CD14-positive monocyte (primary cell): ENCODE measurements at regions not wholly inside any gene's neighbourhood (a gene's known extent, or its start where the extent isn't known, plus 50 kb on each side); places are given as distances from the start of the nearest gene placed in this dataset.

Experiments
- DNase-seq, 3 donors: peaks; one replicate each; pipeline ENCODE4 v3.0.0-alpha.2; 2011 to 2022
- H2AFZ ChIP-seq: 2 replicates; pipeline ENCODE4 v1.6.0; 2012; ENCODE audit warnings: mild to moderate bottlenecking, low read depth, low read length, inconsistent platforms; ENCODE audit not compliant: insufficient read depth, poor library complexity, severe bottlenecking
- H3K27ac ChIP-seq, 2 donors: 1 replicate in 1 of 2; 2 replicates in 1 of 2; pipeline ENCODE4 v1.5.1; 2012 to 2013; ENCODE audit warnings: low read length in 2 of 2, control low read depth in 1 of 2, inconsistent platforms in 1 of 2, low read depth in 1 of 2, mild to moderate bottlenecking in 1 of 2
- H3K27me3 ChIP-seq, 2 donors: one replicate each; pipeline versions ENCODE4 v1.6.0 to v1.6.1; 2011 to 2013; ENCODE audit warnings: low read length in 2 of 2; ENCODE audit not compliant: control insufficient read depth in 2 of 2, insufficient read depth in 2 of 2
- H3K36me3 ChIP-seq, 2 donors: replicated peaks in 1 of 2; 1 replicate in 1 of 2; 2 replicates in 1 of 2; pipeline versions ENCODE4 v1.5.1 to v1.6.1; 2012 to 2013; ENCODE audit warnings: low read length in 2 of 2, control low read depth in 1 of 2, inconsistent platforms in 1 of 2, mild to moderate bottlenecking in 1 of 2; ENCODE audit not compliant: insufficient read depth in 2 of 2, control insufficient read depth in 1 of 2
- H3K4me1 ChIP-seq, 2 donors: 1 replicate in 1 of 2; 2 replicates in 1 of 2; pipeline versions ENCODE4 v1.5.1 to v1.6.1; 2012 to 2013; ENCODE audit warnings: low read length in 2 of 2, control low read depth in 1 of 2, inconsistent platforms in 1 of 2, mild to moderate bottlenecking in 1 of 2, moderate library complexity in 1 of 2; ENCODE audit not compliant: insufficient read depth in 2 of 2, control insufficient read depth in 1 of 2
- H3K4me2 ChIP-seq: replicated peaks from 2 replicates; pipeline ENCODE3; 2012; ENCODE audit warnings: low read length, moderate library complexity, mild to moderate bottlenecking; ENCODE audit not compliant: poor library complexity, severe bottlenecking; ENCODE audit errors: extremely low read depth
- H3K4me3 ChIP-seq, 3 experiments: fragments of 200-600 bp in 1 of 3; sonication (generic) in 1 of 3; replicated peaks in 1 of 3; 1 replicate in 2 of 3; 2 replicates in 1 of 3; pipeline ENCODE4 v1.5.1; 2011 to 2013; ENCODE audit warnings: low read length in 3 of 3, mild to moderate bottlenecking in 3 of 3, control low read depth in 2 of 3, low read depth in 2 of 3, inconsistent platforms in 1 of 3, moderate library complexity in 1 of 3
- H3K79me2 ChIP-seq: 2 replicates; pipeline ENCODE4 v1.6.0; 2012; ENCODE audit warnings: mild to moderate bottlenecking, control low read depth, inconsistent platforms, low read length, moderate library complexity; ENCODE audit not compliant: insufficient read depth
- H3K9ac ChIP-seq: 2 replicates; pipeline ENCODE4 v1.6.0; 2017; ENCODE audit warnings: low read length, mild to moderate bottlenecking; ENCODE audit not compliant: insufficient read depth, poor library complexity, severe bottlenecking
- H3K9me3 ChIP-seq, 2 donors: replicated peaks in 1 of 2; 1 replicate in 1 of 2; 2 replicates in 1 of 2; pipeline versions ENCODE4 v1.5.1 to v1.6.1; 2012 to 2013; ENCODE audit warnings: low read length in 2 of 2, control low read depth in 1 of 2; ENCODE audit not compliant: control insufficient read depth in 1 of 2, insufficient read depth in 1 of 2
- H4K20me1 ChIP-seq: 2 replicates; pipeline ENCODE4 v1.6.0; 2012; ENCODE audit warnings: mild to moderate bottlenecking, low read length, control low read depth, moderate library complexity; ENCODE audit not compliant: insufficient read depth
- H3K27ac Mint-ChIP-seq, 7 donors: one replicate each; pipeline ENCODE4 v1.8.0; 2020; ENCODE audit warnings: mild to moderate bottlenecking in 7 of 7, mixed read lengths in 7 of 7, moderate library complexity in 6 of 7, inconsistent platforms in 2 of 7
- H3K27me3 Mint-ChIP-seq, 3 donors: one replicate each; pipeline ENCODE4 v1.8.0; 2021 to 2022; ENCODE audit warnings: low read depth in 3 of 3, mild to moderate bottlenecking in 3 of 3, mixed read lengths in 3 of 3, moderate library complexity in 3 of 3, inconsistent platforms in 1 of 3
- H3K36me3 Mint-ChIP-seq, 2 donors: one replicate each; pipeline ENCODE4 v1.8.0; 2020; ENCODE audit warnings: mixed read lengths in 2 of 2, inconsistent platforms in 1 of 2, mild to moderate bottlenecking in 1 of 2
- H3K4me1 Mint-ChIP-seq: one replicate; pipeline ENCODE4 v1.8.0; 2020; ENCODE audit warnings: mild to moderate bottlenecking, mixed read lengths
- H3K4me3 Mint-ChIP-seq, 2 donors: one replicate each; pipeline ENCODE4 v1.8.0; 2020; ENCODE audit warnings: mild to moderate bottlenecking in 2 of 2, mixed read lengths in 2 of 2, moderate library complexity in 1 of 2
- H3K9me3 Mint-ChIP-seq, 7 donors: one replicate each; pipeline ENCODE4 v1.8.0; 2020 to 2022; ENCODE audit warnings: mixed read lengths in 7 of 7, mild to moderate bottlenecking in 6 of 7, moderate library complexity in 6 of 7, inconsistent platforms in 2 of 7
- WGBS: methylation state at CpG from one replicate; pipeline ENCODE4 v1.1.5; 2013; ENCODE audit warnings: missing lambda C conversion rate; ENCODE audit not compliant: insufficient coverage; 5-methylcytosine and 5-hydroxymethylcytosine counted together
- intact Hi-C, 2 donors: fragments of 100-400 bp; cut with micrococcal nuclease; formaldehyde crosslinking; loops; one replicate each; pipeline versions ENCODE4 v1.15.0 to v1.15.1; 2023
- TF ChIP-seq, protein P1 (sequence below): fragments of 200-600 bp; IDR thresholded peaks from one replicate; pipeline ENCODE4 v1.8.0; 2022; ENCODE audit warnings: antibody characterized with exemption, mild to moderate bottlenecking

DNA sequence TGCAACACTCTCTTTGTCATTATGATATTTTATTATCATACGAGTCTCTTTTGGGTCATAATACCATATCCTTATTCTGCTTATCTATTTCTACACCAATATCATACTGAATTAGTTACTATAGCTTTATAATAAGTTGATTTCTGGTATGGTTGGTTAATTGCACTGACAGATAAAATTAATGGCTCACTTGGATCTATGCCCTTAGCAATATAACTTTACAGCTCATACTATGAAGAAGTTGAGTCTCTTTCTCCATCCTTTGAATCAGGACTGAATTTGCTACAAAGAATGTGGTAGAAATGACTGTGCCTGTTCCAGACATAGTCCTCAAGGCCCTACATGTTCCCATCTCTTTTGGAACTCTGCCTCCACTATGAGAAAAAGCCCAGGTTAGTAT is 139.7 kb upstream of the DYRK2 start:
- Histone ChIP-seq H4K20me1 (no peaks in the 10 kb centered on the region), H2AFZ (no peak overlapping the region), H3K36me3 (no peaks in the 10 kb centered on the region), H3K79me2 (no peaks in the 10 kb centered on the region), H3K4me1 (no peaks in the 10 kb centered on the region), H3K27me3 (no peaks in the 10 kb centered on the region), H3K4me2 (no peak overlapping the region), H3K4me3 (no peak overlapping the region), H3K9ac (no peak overlapping the region), H3K9me3 (no peaks in the 10 kb centered on the region), H3K27ac (no peak overlapping the region)
- no CpG with 5 or more reads among the region's 1 CpG for WGBS
- Mint-ChIP-seq H3K4me3 (no peak overlapping the region), H3K9me3 (peaks cover 0 to 5% (median 0%) of the 10 kb centered on the region in 7 donors), H3K4me1 (peaks cover 6% of the 10 kb centered on the region), H3K27me3 (peaks cover 0 to 3% (median 1%) of the 10 kb centered on the region in 3 donors), H3K36me3 (no peaks in the 10 kb centered on the region), H3K27ac (no peak overlapping the region)
- intact Hi-C loops = no loop called here
- TF ChIP-seq, protein P1, sequence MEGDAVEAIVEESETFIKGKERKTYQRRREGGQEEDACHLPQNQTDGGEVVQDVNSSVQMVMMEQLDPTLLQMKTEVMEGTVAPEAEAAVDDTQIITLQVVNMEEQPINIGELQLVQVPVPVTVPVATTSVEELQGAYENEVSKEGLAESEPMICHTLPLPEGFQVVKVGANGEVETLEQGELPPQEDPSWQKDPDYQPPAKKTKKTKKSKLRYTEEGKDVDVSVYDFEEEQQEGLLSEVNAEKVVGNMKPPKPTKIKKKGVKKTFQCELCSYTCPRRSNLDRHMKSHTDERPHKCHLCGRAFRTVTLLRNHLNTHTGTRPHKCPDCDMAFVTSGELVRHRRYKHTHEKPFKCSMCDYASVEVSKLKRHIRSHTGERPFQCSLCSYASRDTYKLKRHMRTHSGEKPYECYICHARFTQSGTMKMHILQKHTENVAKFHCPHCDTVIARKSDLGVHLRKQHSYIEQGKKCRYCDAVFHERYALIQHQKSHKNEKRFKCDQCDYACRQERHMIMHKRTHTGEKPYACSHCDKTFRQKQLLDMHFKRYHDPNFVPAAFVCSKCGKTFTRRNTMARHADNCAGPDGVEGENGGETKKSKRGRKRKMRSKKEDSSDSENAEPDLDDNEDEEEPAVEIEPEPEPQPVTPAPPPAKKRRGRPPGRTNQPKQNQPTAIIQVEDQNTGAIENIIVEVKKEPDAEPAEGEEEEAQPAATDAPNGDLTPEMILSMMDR = no peak
- no peak for DNase-seq

DNA sequence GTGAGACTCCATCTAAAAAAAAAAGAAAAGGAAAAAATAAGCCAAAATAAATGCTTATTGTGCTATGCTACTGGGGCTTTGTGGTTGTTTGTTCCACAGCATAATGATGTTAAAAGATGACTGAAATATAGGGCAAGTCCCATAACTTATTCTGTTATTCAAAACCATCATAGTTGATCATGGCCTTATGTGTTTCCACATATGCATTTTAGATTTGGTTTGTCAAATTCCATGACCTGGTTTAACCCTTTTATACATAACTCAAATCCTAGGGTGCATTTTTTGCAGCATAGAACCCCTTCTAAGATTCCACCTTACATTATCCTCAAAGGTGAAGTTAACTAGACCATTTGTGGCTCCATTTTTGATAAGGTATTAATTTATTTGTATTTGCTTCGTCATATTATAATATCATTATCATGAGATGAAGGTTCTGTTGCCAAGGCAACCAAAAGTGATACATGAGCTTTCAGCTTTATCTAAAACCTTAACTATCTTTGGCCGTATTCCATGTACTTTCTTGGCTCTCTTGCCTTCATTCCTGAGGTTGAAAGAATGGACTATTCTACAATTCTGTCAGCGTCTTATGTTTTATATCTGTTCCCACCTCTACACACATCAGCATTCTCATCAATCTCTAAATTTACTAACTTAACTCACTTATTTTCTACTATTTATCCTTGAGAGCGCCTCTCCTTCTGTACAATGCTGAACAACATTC is 138.7 kb upstream of the DYRK2 start:
- H4K20me1 ChIP-seq = no peaks in the 10 kb centered on the region
- H3K9me3 ChIP-seq = no peaks in the 10 kb centered on the region
- Mint-ChIP-seq H3K27ac (no peak overlapping the region), H3K4me1 (no peaks in the 10 kb centered on the region), H3K36me3 (no peaks in the 10 kb centered on the region), H3K9me3 (peaks cover 0 to 5% (median 0%) of the 10 kb centered on the region in 7 donors), H3K27me3 (peaks cover 0 to 1% (median 0%) of the 10 kb centered on the region in 3 donors), H3K4me3 (no peak overlapping the region)
- no peaks in the 10 kb centered on the region for H3K36me3 ChIP-seq
- no peaks in the 10 kb centered on the region for H3K79me2 ChIP-seq
- 100% methylated on average over 2 of the region's 4 CpGs for WGBS
- TF ChIP-seq, protein P1 = no peak
- intact Hi-C loops = no loop called here
- no peak overlapping the region for H3K9ac ChIP-seq
- no peak overlapping the region for H3K4me2 ChIP-seq
- H3K4me1 ChIP-seq = no peaks in the 10 kb centered on the region
- no peak for DNase-seq
- no peak overlapping the region for H3K27ac ChIP-seq
- H3K4me3 ChIP-seq = no peak overlapping the region
- H3K27me3 ChIP-seq = no peaks in the 10 kb centered on the region
- no peak overlapping the region for H2AFZ ChIP-seq
